SK-N-SH treated with all-trans-retinoic acid at 6 μM for 48 hours (cell line): ENCODE measurements at regions not wholly inside any gene's neighbourhood (a gene's known extent, or its start where the extent isn't known, plus 50 kb on each side); places are given as distances from the start of the nearest gene placed in this dataset.

Experiments used
- ATAC-seq: fragments of 200-7000 bp; cut with Tn5 transposase; 3 replicates; pipeline ENCODE4 v1.9.1; 2020; ENCODE audit warnings: mild to moderate bottlenecking, moderate library complexity
- ARNTL ChIP-seq: fragments of 450-650 bp; formaldehyde crosslinking; IDR thresholded peaks from 2 replicates; pipeline ENCODE4 v1.5.0; 2020; ENCODE audit warnings: low read depth, mild to moderate bottlenecking, moderate library complexity, borderline replicate concordance
- BACH2 ChIP-seq: fragments of 250-450 bp; sonication (Bioruptor Pico); IDR thresholded peaks from 2 replicates; pipeline ENCODE4 v1.9.0; 2021; ENCODE audit warnings: mild to moderate bottlenecking, borderline replicate concordance
- CREB5 ChIP-seq: fragments of 250-450 bp; sonication (Bioruptor Pico); IDR thresholded peaks from 2 replicates; pipeline ENCODE4 v1.5.1; 2020; ENCODE audit warnings: low read depth, mild to moderate bottlenecking, moderate library complexity
- CSDC2 ChIP-seq: fragments of 250-450 bp; sonication (Bioruptor Pico); IDR thresholded peaks from 2 replicates; pipeline ENCODE4 v1.5.0; 2020; ENCODE audit warnings: mild to moderate bottlenecking, moderate library complexity
- CSRNP3 ChIP-seq: fragments of 250-450 bp; sonication (Bioruptor Pico); IDR thresholded peaks from 2 replicates; pipeline ENCODE4 v1.5.1; 2021; ENCODE audit warnings: mild to moderate bottlenecking, moderate library complexity
- ESRRG ChIP-seq: fragments of 250-450 bp; sonication (Bioruptor Pico); IDR thresholded peaks from 2 replicates; pipeline ENCODE4 v1.6.1; 2021; ENCODE audit warnings: mild to moderate bottlenecking
- GLIS3 ChIP-seq: fragments of 250-450 bp; sonication (Bioruptor Pico); IDR thresholded peaks from 2 replicates; pipeline ENCODE4 v1.5.0; 2020; ENCODE audit warnings: mild to moderate bottlenecking, moderate library complexity
- ISL1 ChIP-seq: fragments of 250-450 bp; sonication (Bioruptor Pico); IDR thresholded peaks from 2 replicates; pipeline ENCODE4 v2.1.2; 2022; ENCODE audit warnings: mild to moderate bottlenecking, moderate library complexity
- OSR1 ChIP-seq: fragments of 250-450 bp; sonication (Bioruptor Pico); IDR thresholded peaks from 2 replicates; pipeline ENCODE4 v1.8.0; 2022; ENCODE audit warnings: moderate library complexity, mild to moderate bottlenecking, inconsistent platforms
- PATZ1 ChIP-seq: fragments of 250-450 bp; sonication (Bioruptor Pico); IDR thresholded peaks from 2 replicates; pipeline ENCODE4 v1.8.0; 2020; ENCODE audit warnings: mild to moderate bottlenecking, moderate library complexity, borderline replicate concordance
- POU6F1 ChIP-seq: fragments of 250-450 bp; sonication (Bioruptor Pico); IDR thresholded peaks from 2 replicates; pipeline ENCODE4 v1.8.0; 2021; ENCODE audit warnings: low read depth, mild to moderate bottlenecking, moderate library complexity, borderline replicate concordance
- RARB ChIP-seq: fragments of 250-450 bp; sonication (Bioruptor Pico); IDR thresholded peaks from 2 replicates; pipeline ENCODE4 v1.8.0; 2021; ENCODE audit warnings: mild to moderate bottlenecking, moderate library complexity
- TCF4 ChIP-seq: fragments of 250-450 bp; sonication (Bioruptor Pico); IDR thresholded peaks from 2 replicates; pipeline ENCODE4 v1.8.0; 2021; ENCODE audit warnings: mild to moderate bottlenecking, moderate library complexity, borderline replicate concordance
- TOX ChIP-seq: fragments of 250-450 bp; sonication (Bioruptor Pico); IDR thresholded peaks from 2 replicates; pipeline ENCODE4 v1.8.0; 2021; ENCODE audit warnings: mild to moderate bottlenecking, moderate library complexity, borderline replicate concordance
- TSHZ2 ChIP-seq: fragments of 250-450 bp; sonication (Bioruptor Pico); IDR thresholded peaks from 2 replicates; pipeline ENCODE4 v1.5.0; 2020; ENCODE audit warnings: mild to moderate bottlenecking, moderate library complexity
- ZC3H10 ChIP-seq: fragments of 250-450 bp; sonication (Bioruptor Pico); IDR thresholded peaks from 2 replicates; pipeline ENCODE4 v1.5.1; 2021; ENCODE audit warnings: mild to moderate bottlenecking, moderate library complexity
- ZFP3 ChIP-seq: fragments of 250-450 bp; sonication (Bioruptor Pico); IDR thresholded peaks from 2 replicates; pipeline ENCODE4 v1.5.0; 2020; ENCODE audit warnings: mild to moderate bottlenecking, moderate library complexity
- ZFP30 ChIP-seq: fragments of 450-650 bp; formaldehyde crosslinking; IDR thresholded peaks from 2 replicates; pipeline ENCODE4 v1.5.0; 2022; ENCODE audit warnings: mild to moderate bottlenecking, moderate library complexity
- ZNF565 ChIP-seq: fragments of 450-650 bp; formaldehyde crosslinking; conservative IDR thresholded peaks from 2 replicates; pipeline ENCODE4 v1.5.0; 2020; ENCODE audit warnings: low read depth, mild to moderate bottlenecking, moderate library complexity
- ZNF70 ChIP-seq: fragments of 450-650 bp; formaldehyde crosslinking; IDR thresholded peaks from 2 replicates; pipeline ENCODE4 v1.5.0; 2020; ENCODE audit warnings: mild to moderate bottlenecking, moderate library complexity
- ZNF8 ChIP-seq: fragments of 450-650 bp; formaldehyde crosslinking; IDR thresholded peaks from 2 replicates; pipeline ENCODE4 v1.5.0; 2020; ENCODE audit warnings: mild to moderate bottlenecking, moderate library complexity

- TF ChIP-seq GLIS3 (CRISPR knock-in tag) (no peak), ZC3H10 (no peak), OSR1 (no peak), ISL1 (no peak), TCF4 (CRISPR knock-in tag) (no peak), ZFP3 (CRISPR knock-in tag) (no peak), TSHZ2 (CRISPR knock-in tag) (no peak), ZNF565 (CRISPR knock-in tag) (no peak), RARB (CRISPR knock-in tag) (no peak), ZFP30 (CRISPR knock-in tag) (no peak), PATZ1 (CRISPR knock-in tag) (no peak), POU6F1 (CRISPR knock-in tag) (no peak), CSRNP3 (CRISPR knock-in tag) (no peak), CSDC2 (CRISPR knock-in tag) (no peak), ESRRG (CRISPR knock-in tag) (no peak), BACH2 (CRISPR knock-in tag) (no peak)
- TF ChIP-seq, all 23 proteins: peak for 0
- no peak for ATAC-seq
These were observed 284.5 kb upstream of the ADGRL4 start for GRCh38 chr1:79290927-79291474.

- no peak for ATAC-seq
- TF ChIP-seq RARB (CRISPR knock-in tag) (no peak), POU6F1 (CRISPR knock-in tag) (no peak), TOX (CRISPR knock-in tag) (no peak), ARNTL (CRISPR knock-in tag) (no peak), PATZ1 (CRISPR knock-in tag) (no peak), ZNF70 (CRISPR knock-in tag) (no peak), OSR1 (no peak), CSRNP3 (CRISPR knock-in tag) (no peak), GLIS3 (CRISPR knock-in tag) (no peak), ZNF565 (CRISPR knock-in tag) (no peak), ZNF8 (no peak), CREB5 (CRISPR knock-in tag) (no peak), ZC3H10 (no peak), ZFP3 (CRISPR knock-in tag) (no peak), ISL1 (no peak), BACH2 (CRISPR knock-in tag) (no peak)
- TF ChIP-seq, all 23 proteins: peak for 0
These were observed 281.5 kb upstream of the ADGRL4 start for GRCh38 chr1:79287982-79288381.
